Frontal cortex (tissue), 3 donors: ENCODE measurements at regions not wholly inside any gene's neighbourhood (a gene's known extent, or its start where the extent isn't known, plus 50 kb on each side); places are given as distances from the start of the nearest gene placed in this dataset.

Source experiments
- DNase-seq, 2 donors: peaks; one replicate each; pipeline ENCODE4 v3.0.0; 2012; ENCODE audit warnings: low spot score in 2 of 2
- FAIRE-seq: peaks from 2 replicates; lab custom pipeline; 2012; peaks lifted over from hg19 to GRCh38; lab: Jason Lieb, UNC
- donor health status: control.
- donor health status: control.
- donor health status: control.

- FAIRE-seq = no peak
These were observed 758.4 kb upstream of the GCFC2 start for GRCh38 chr2:76469066-76469465.

GRCh38 chr2:76467326-76467725, 756.6 kb upstream of the GCFC2 start:
- DNase-seq (no peak), FAIRE-seq (no peak)

More at GRCh38 chr2:76469066-76469465, 758.4 kb upstream of the GCFC2 start:
- no peak for DNase-seq

- FAIRE-seq (no peak), DNase-seq (no peak)
These were observed 753.6 kb upstream of the GCFC2 start for GRCh38 chr2:76464310-76464709.

GRCh38 chr2:76461431-76461830, 750.7 kb upstream of the GCFC2 start:
- DNase-seq (no peak), FAIRE-seq (no peak)

GRCh38 chr2:76455910-76456309, 745.2 kb upstream of the GCFC2 start:
- FAIRE-seq (no peak), DNase-seq (no peak)

- DNase-seq = no peak
- no peak for FAIRE-seq
These were observed 739.3 kb upstream of the GCFC2 start for GRCh38 chr2:76450024-76450475.

DNA sequence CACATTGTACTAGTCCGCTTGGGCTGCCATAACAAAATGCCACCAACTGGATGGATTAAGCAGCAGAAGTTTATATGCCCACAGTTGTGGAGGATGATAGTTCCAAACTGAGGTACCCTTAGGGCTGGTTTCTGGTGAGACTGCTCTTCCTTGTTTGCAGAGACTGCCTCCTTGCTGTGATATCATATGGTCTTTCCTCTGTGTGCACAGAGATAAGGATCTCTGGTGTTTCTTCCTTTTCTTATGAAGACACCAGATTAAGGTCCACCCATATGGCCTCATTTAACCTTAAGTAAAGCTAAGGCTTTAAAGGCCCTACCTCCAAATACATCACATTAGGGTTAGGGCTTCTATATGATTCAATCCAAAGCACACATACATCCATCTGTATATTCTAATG, 738.2 kb upstream of the GCFC2 start:
- no peak for FAIRE-seq
- DNase-seq = no peak

DNA sequence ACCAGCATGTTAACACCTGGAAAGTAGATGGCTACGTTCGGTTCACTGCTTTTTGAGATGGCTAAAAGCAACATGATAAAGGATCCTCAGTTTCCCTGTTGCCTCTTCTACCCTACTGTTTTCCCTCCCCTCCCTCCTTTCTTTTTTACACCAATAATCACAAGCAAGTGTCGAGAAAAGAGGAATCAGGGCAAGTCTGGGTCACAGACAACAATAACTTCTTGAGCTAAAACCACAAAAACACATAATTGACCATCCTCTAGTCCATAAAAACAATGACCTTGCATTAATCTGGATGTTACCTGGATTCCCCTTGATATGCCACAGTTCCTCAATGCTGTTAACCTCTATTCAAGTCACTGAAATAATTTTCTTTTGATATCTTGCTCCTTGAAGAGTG, 736.6 kb upstream of the GCFC2 start:
- FAIRE-seq = no peak
- DNase-seq = no peak

DNA sequence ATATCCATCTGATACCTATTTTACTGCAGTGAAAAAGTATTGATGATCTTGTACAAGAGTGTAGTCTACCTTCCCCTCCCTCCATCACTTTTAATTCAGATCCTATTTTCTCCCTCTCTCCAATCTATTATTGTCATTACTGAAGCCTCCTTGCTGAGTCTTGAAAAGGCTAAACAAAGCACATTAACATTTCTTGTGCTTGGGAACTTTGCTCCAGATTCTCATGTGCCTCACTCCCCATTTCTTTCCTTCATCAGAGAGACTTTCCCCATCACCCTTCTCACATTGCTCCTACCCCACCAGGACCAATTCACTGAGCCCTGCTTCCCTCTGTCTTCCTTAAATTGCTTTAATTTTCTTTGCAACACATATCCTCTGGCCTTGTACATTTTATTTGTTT, 736.2 kb upstream of the GCFC2 start:
- DNase-seq = no peak
- no peak for FAIRE-seq

- no peak for FAIRE-seq
- no peak for DNase-seq
These were observed 735.2 kb upstream of the GCFC2 start for GRCh38 chr2:76445880-76446279.

DNA sequence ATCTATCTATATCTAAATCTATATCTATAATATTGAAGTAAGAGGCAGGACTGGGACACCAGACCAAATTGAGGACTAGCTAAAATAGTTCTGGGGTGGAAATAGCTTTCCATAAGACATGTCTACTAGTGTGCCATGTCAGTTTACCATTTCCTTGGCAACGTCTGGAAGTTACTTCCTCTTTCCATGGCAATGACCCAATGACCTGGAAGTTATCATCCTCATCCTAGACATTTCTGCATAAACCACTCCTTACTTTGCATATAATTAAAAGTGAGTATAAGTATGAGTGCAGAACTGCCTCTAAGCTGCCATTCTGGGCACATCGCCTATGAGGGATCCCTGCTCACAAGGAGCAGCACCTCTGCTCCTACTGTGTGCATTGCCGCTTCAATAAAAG, 734.0 kb upstream of the GCFC2 start:
- no peak for DNase-seq
- no peak for FAIRE-seq

- FAIRE-seq = no peak
These were observed 726.8 kb upstream of the GCFC2 start for GRCh38 chr2:76437564-76437963.

GRCh38 chr2:76429374-76429773, 718.7 kb upstream of the GCFC2 start:
- FAIRE-seq (no peak), DNase-seq (no peak)

More at GRCh38 chr2:76437564-76437963, 726.8 kb upstream of the GCFC2 start:
- no peak for DNase-seq

- FAIRE-seq (no peak), DNase-seq (no peak)
These were observed 716.7 kb upstream of the GCFC2 start for GRCh38 chr2:76427452-76427851.

- FAIRE-seq (no peak), DNase-seq (no peak)
These were observed 705.1 kb upstream of the GCFC2 start for GRCh38 chr2:76415821-76416220.

- DNase-seq = no peak
- FAIRE-seq = no peak
These were observed 702.7 kb upstream of the GCFC2 start for GRCh38 chr2:76413436-76413835.

GRCh38 chr2:76406134-76406855, 695.6 kb upstream of the GCFC2 start:
- no peak for DNase-seq
- FAIRE-seq = no peak

GRCh38 chr2:76393356-76393755, 682.6 kb upstream of the GCFC2 start:
- FAIRE-seq (no peak), DNase-seq (no peak)

- FAIRE-seq = no peak
- no peak for DNase-seq
These were observed 681.0 kb upstream of the GCFC2 start for GRCh38 chr2:76391678-76392077.

- FAIRE-seq (no peak), DNase-seq (no peak)
These were observed 676.6 kb upstream of the GCFC2 start for GRCh38 chr2:76387294-76387693.

DNA sequence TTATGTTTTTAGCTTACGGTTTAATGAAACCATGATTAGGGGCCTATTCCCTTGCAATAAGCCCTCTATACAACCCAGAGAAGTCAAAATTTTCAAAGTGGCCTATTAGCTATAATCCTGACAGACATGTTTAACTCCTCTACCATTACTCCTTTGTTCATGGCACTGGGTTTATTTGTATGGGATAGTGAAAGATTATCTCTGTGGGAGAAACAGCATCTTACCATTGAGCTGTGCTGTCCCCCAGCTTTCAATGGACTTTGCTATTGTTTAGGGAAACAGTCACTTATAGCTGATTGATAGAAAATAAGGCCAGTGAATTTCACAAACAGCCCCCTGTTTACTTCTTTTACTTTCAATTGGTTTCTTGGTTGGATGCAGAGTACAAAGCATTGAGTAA, 675.2 kb upstream of the GCFC2 start:
- DNase-seq (no peak), FAIRE-seq (no peak)

DNA sequence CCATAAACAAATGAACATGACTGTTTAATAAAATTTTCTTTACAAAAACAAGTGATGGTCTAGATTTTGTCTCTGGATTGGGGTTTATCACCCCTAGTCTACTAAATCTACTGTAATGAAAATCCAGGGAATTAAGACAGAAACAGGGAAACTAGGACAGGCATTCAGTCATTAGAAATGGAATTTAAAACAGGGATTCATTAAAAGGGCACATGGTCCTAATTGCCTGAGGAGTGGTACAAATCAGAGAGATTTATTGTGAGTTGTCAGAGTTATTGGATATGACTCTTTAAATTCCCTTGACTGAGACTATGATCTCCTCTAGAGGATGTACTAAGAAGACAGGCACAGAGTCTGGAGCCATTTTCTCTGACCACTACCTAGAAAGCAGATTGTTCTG, 670.9 kb upstream of the GCFC2 start:
- FAIRE-seq (no peak), DNase-seq (no peak)
